Breast epithelium (tissue), 4 donors: ENCODE measurements at regions not wholly inside any gene's neighbourhood (a gene's known extent, or its start where the extent isn't known, plus 50 kb on each side); places are given as distances from the start of the nearest gene placed in this dataset.

ENCODE experiments used
- DNase-seq, 2 donors: peaks; one replicate each; pipeline ENCODE4 v3.0.0-alpha.2; 2019; ENCODE audit warnings: low spot score in 2 of 2
- H3K27ac ChIP-seq, 2 donors: fragments of 200-600 bp; sonication (generic) in 1 of 2; one replicate each; pipeline ENCODE4 v1.5.1; 2016 to 2019; ENCODE audit warnings: mild to moderate bottlenecking in 1 of 2
- H3K27me3 ChIP-seq, 2 donors: fragments of 200-600 bp; sonication (generic) in 1 of 2; one replicate each; pipeline versions ENCODE4 v1.5.1 to v1.6.0; 2017 to 2019; ENCODE audit warnings: control low read depth in 1 of 2, mild to moderate bottlenecking in 1 of 2
- H3K36me3 ChIP-seq: fragments of 200-600 bp; one replicate; pipeline ENCODE4 v1.5.1; 2019
- H3K4me1 ChIP-seq, 2 donors: fragments of 200-600 bp; sonication (generic); one replicate each; pipeline ENCODE4 v1.5.1; 2016 to 2019; ENCODE audit warnings: control low read depth in 1 of 2
- H3K4me3 ChIP-seq, 3 donors: fragments of 200-600 bp; sonication (generic); 1 replicate in 2 of 3; 2 replicates in 1 of 3; pipeline ENCODE4 v1.5.1; 2016 to 2019; ENCODE audit warnings: mild to moderate bottlenecking in 3 of 3, moderate library complexity in 2 of 3
- H3K9me3 ChIP-seq, 2 donors: fragments of 200-600 bp; sonication (generic) in 1 of 2; one replicate each; pipeline ENCODE4 v1.5.1; 2016 to 2019; ENCODE audit warnings: control low read depth in 1 of 2
- CTCF ChIP-seq, 3 donors: fragments of 450-650 bp; IDR thresholded peaks; one replicate each; pipeline ENCODE4 v1.5.1; 2016 to 2017; ENCODE audit warnings: antibody characterized with exemption in 3 of 3, mild to moderate bottlenecking in 3 of 3, moderate library complexity in 3 of 3
- POLR2A ChIP-seq: fragments of 450-650 bp; IDR thresholded peaks from one replicate; pipeline ENCODE4 v1.6.1; 2016; ENCODE audit warnings: antibody characterized with exemption, mild to moderate bottlenecking, moderate library complexity
- POLR2AphosphoS5 ChIP-seq, 3 donors: sonication (generic); formaldehyde crosslinking; IDR thresholded peaks; one replicate each; pipeline ENCODE4 v1.6.1; 2017; ENCODE audit warnings: antibody characterized with exemption in 3 of 3
- intact Hi-C: fragments of 100-400 bp; cut with DNase I; formaldehyde crosslinking; loops from one replicate; pipeline ENCODE4 v1.15.1; 2023; ENCODE audit warnings: low total_unique reads

GRCh38 chr7:125804273-125804672 is 874.6 kb upstream of the POT1 start:
- Histone ChIP-seq H3K27me3 (no peaks in the 10 kb centered on the region), H3K9me3 (no peaks in the 10 kb centered on the region), H3K27ac (no peak overlapping the region), H3K4me3 (no peak overlapping the region), H3K4me1 (no peaks in the 10 kb centered on the region), H3K36me3 (no peaks in the 10 kb centered on the region)
- no peak for DNase-seq
- intact Hi-C loops: loop anchor here (2.0 kb wide), 1 partner anchor 53 kb away; no protein-coding TSS in a partner anchor
- no peak for TF ChIP-seq CTCF (IDR thresholded peaks at IDR 0.05)
- no peak for TF ChIP-seq POLR2AphosphoS5 (IDR thresholded peaks at IDR 0.05)
- TF ChIP-seq POLR2A: no peak

GRCh38 chr7:125780153-125780552 is 850.5 kb upstream of the POT1 start:
- no peaks in the 10 kb centered on the region for H3K4me1 ChIP-seq
- H3K9me3 ChIP-seq: no peaks in the 10 kb centered on the region
- no peak for DNase-seq
- H3K36me3 ChIP-seq: no peaks in the 10 kb centered on the region
- H3K4me3 ChIP-seq: no peak overlapping the region
- intact Hi-C loops: no loop called here
- TF ChIP-seq POLR2AphosphoS5 (IDR thresholded peaks at IDR 0.05) (no peak), POLR2A (no peak), CTCF (IDR thresholded peaks at IDR 0.05) (no peak)
- no peaks in the 10 kb centered on the region for H3K27me3 ChIP-seq
- H3K27ac ChIP-seq: no peak overlapping the region

GRCh38 chr7:125775317-125775716 is 845.7 kb upstream of the POT1 start:
- no peak overlapping the region for H3K4me3 ChIP-seq
- no peak overlapping the region for H3K27ac ChIP-seq
- intact Hi-C loops: no loop called here
- DNase-seq: no peak
- H3K36me3 ChIP-seq: no peaks in the 10 kb centered on the region
- TF ChIP-seq POLR2AphosphoS5 (IDR thresholded peaks at IDR 0.05): no peak
- TF ChIP-seq POLR2A: no peak
- TF ChIP-seq CTCF (IDR thresholded peaks at IDR 0.05): no peak
- no peaks in the 10 kb centered on the region for H3K27me3 ChIP-seq
- H3K4me1 ChIP-seq: no peaks in the 10 kb centered on the region
- peaks cover 0 to 6% of the 10 kb centered on the region in 2 donors for H3K9me3 ChIP-seq

GRCh38 chr7:125773113-125773785 is 843.6 kb upstream of the POT1 start:
- H3K9me3 ChIP-seq: peaks cover 0 to 6% of the 10 kb centered on the region in 2 donors
- H3K36me3 ChIP-seq: no peaks in the 10 kb centered on the region
- H3K4me3 ChIP-seq: no peak overlapping the region
- DNase-seq: no peak
- TF ChIP-seq POLR2AphosphoS5 (IDR thresholded peaks at IDR 0.05) (no peak), CTCF (IDR thresholded peaks at IDR 0.05) (no peak), POLR2A (no peak)
- intact Hi-C loops: no loop called here
- no peaks in the 10 kb centered on the region for H3K27me3 ChIP-seq
- H3K27ac ChIP-seq: no peak overlapping the region
- H3K4me1 ChIP-seq: no peaks in the 10 kb centered on the region

- Histone ChIP-seq H3K9me3 (peaks cover 0 to 6% of the 10 kb centered on the region in 2 donors), H3K4me3 (no peak overlapping the region), H3K4me1 (no peaks in the 10 kb centered on the region), H3K36me3 (no peaks in the 10 kb centered on the region), H3K27me3 (no peaks in the 10 kb centered on the region), H3K27ac (no peak overlapping the region)
- no peak for TF ChIP-seq POLR2AphosphoS5 (IDR thresholded peaks at IDR 0.05)
- TF ChIP-seq CTCF (IDR thresholded peaks at IDR 0.05): no peak
- TF ChIP-seq POLR2A: no peak
- intact Hi-C loops: no loop called here
- DNase-seq: no peak
Observed at GRCh38 chr7:125747966-125748365, 818.3 kb upstream of the POT1 start.
